IMR-90 (cell line): ENCODE measurements at regions not wholly inside any gene's neighbourhood (a gene's known extent, or its start where the extent isn't known, plus 50 kb on each side); places are given as distances from the start of the nearest gene placed in this dataset.
A peak's percentile ranks its signal among the peaks of the same experiment; 100 is the strongest.

Experiments
- ATAC-seq: fragments of 200-7000 bp; cut with Tn5 transposase; 2 replicates; pipeline ENCODE4 v1.9.1; 2020; ENCODE audit warnings: low read depth, mild to moderate bottlenecking, moderate library complexity
- BruUV-seq: library from RNA; stranded (reverse); fragments of 400-500 nt; replicated peaks from 2 replicates; lab custom pipeline; 2021; lab: Mats Ljungman, UMichigan
- CTCF ChIA-PET: fragments of 300-600 bp; formaldehyde crosslinking; extraction: SDS; loops from one replicate; lab custom pipeline; 2021; ENCODE audit warnings: antibody characterized with exemption; lab: Yijun Ruan, JAX
- POLR2A ChIA-PET: fragments of 300-600 bp; sonication (Branson Sonifier 250); formaldehyde crosslinking; loops from one replicate; lab custom pipeline; 2022; ENCODE audit warnings: antibody characterized with exemption; ENCODE audit not compliant: unreplicated experiment; lab: Charles Lee
- DNase-seq: peaks from one replicate; pipeline ENCODE4 v3.0.0; 2013
- H2AFZ ChIP-seq: replicated peaks from 2 replicates; pipeline ENCODE3; 2013; ENCODE audit warnings: low read length, mild to moderate bottlenecking; ENCODE audit not compliant: poor library complexity
- H2AK5ac ChIP-seq: 2 replicates; pipeline ENCODE4 v1.6.1; 2013; ENCODE audit warnings: low read depth, low read length, inconsistent platforms
- H2AK9ac ChIP-seq: replicated peaks from 2 replicates; pipeline ENCODE3; 2013; ENCODE audit warnings: mild to moderate bottlenecking, low read depth, low read length, moderate library complexity; ENCODE audit not compliant: poor library complexity
- H2BK120ac ChIP-seq: 2 replicates; pipeline ENCODE4 v1.6.1; 2013; ENCODE audit warnings: low read depth, low read length, inconsistent platforms
- H2BK15ac ChIP-seq: 3 replicates; pipeline ENCODE4 v1.6.1; 2013; ENCODE audit warnings: low read depth, low read length, inconsistent platforms
- H2BK20ac ChIP-seq: 2 replicates; pipeline ENCODE4 v1.6.1; 2013; ENCODE audit warnings: low read depth, mild to moderate bottlenecking, inconsistent platforms, low read length, moderate library complexity
- H2BK5ac ChIP-seq: 2 replicates; pipeline ENCODE4 v1.6.1; 2013; ENCODE audit warnings: mild to moderate bottlenecking, low read depth, low read length, inconsistent platforms; ENCODE audit not compliant: poor library complexity, severe bottlenecking
- H3K14ac ChIP-seq: replicated peaks from 2 replicates; pipeline ENCODE4 v1.6.1; 2013; ENCODE audit warnings: low read depth, low read length, inconsistent platforms
- H3K18ac ChIP-seq: 2 replicates; pipeline ENCODE4 v1.6.1; 2013; ENCODE audit warnings: low read depth, low read length, control low read depth
- H3K23ac ChIP-seq: 2 replicates; pipeline ENCODE4 v1.6.1; 2013; ENCODE audit warnings: low read depth, low read length, inconsistent platforms
- H3K27ac ChIP-seq: 2 replicates; pipeline ENCODE4 v1.5.1; 2013; ENCODE audit warnings: mild to moderate bottlenecking, control low read depth, low read length; ENCODE audit not compliant: insufficient read depth
- H3K27me3 ChIP-seq: 2 replicates; pipeline ENCODE4 v1.6.1; 2013; ENCODE audit warnings: low read length; ENCODE audit not compliant: control insufficient read depth, insufficient read depth
- H3K36me3 ChIP-seq: 2 replicates; pipeline ENCODE4 v1.6.1; 2013; ENCODE audit warnings: low read length, mixed read lengths; ENCODE audit not compliant: control insufficient read depth, insufficient read depth
- H3K4ac ChIP-seq: 2 replicates; pipeline ENCODE4 v1.6.1; 2013; ENCODE audit warnings: low read depth, low read length, inconsistent platforms
- H3K4me1 ChIP-seq: 2 replicates; pipeline ENCODE4 v1.6.1; 2013; ENCODE audit warnings: low read length, mixed read lengths; ENCODE audit not compliant: control insufficient read depth, insufficient read depth
- H3K4me2 ChIP-seq: 2 replicates; pipeline ENCODE4 v1.6.1; 2013; ENCODE audit warnings: low read depth, mild to moderate bottlenecking, control low read depth, low read length, moderate library complexity
- H3K4me3 ChIP-seq: 2 replicates; pipeline ENCODE4 v1.5.1; 2013; ENCODE audit warnings: low read depth, mild to moderate bottlenecking, control low read depth, low read length, moderate library complexity; ENCODE audit not compliant: insufficient read depth
- H3K56ac ChIP-seq: 2 replicates; pipeline ENCODE4 v1.6.1; 2013; ENCODE audit warnings: low read length, inconsistent platforms; ENCODE audit not compliant: insufficient read depth; ENCODE audit errors: extremely low read depth
- H3K79me1 ChIP-seq, 2 experiments: 2 replicates each; pipeline ENCODE4 v1.6.1; 2013; ENCODE audit warnings: low read length in 2 of 2, inconsistent platforms in 1 of 2, low read depth in 1 of 2
- H3K9ac ChIP-seq: 2 replicates; pipeline ENCODE4 v1.6.1; 2013; ENCODE audit warnings: low read depth, low read length, control low read depth
- H3K9me1 ChIP-seq: 2 replicates; pipeline ENCODE4 v1.6.1; 2013; ENCODE audit warnings: low read length, inconsistent platforms; ENCODE audit not compliant: insufficient read depth
- H3K9me3 ChIP-seq: 2 replicates; pipeline ENCODE4 v1.6.1; 2013; ENCODE audit warnings: low read length; ENCODE audit not compliant: control insufficient read depth, insufficient read depth
- H4K20me1 ChIP-seq: 2 replicates; pipeline ENCODE4 v1.6.1; 2013; ENCODE audit warnings: low read length, inconsistent platforms; ENCODE audit not compliant: insufficient read depth
- H4K5ac ChIP-seq: 2 replicates; pipeline ENCODE4 v1.6.1; 2013; ENCODE audit warnings: mild to moderate bottlenecking, low read depth, low read length, control low read depth
- H4K8ac ChIP-seq, 2 experiments: 2 replicates each; pipeline ENCODE4 v1.6.1; 2013; ENCODE audit warnings: low read depth in 2 of 2, low read length in 2 of 2, control low read depth in 1 of 2, inconsistent platforms in 1 of 2
- H4K91ac ChIP-seq: 2 replicates; pipeline ENCODE4 v1.6.1; 2013; ENCODE audit warnings: low read depth, low read length, inconsistent platforms; ENCODE audit not compliant: insufficient read depth
- FOS ChIP-seq: fragments of 150-350 bp; IDR thresholded peaks from 2 replicates; pipeline ENCODE4 v1.6.1; 2016; ENCODE audit warnings: low read depth, low read length
- RAD21 ChIP-seq: IDR thresholded peaks from 2 replicates; pipeline ENCODE4 v1.6.1; 2012; ENCODE audit warnings: low read length, improper control_type of control experiment
- SMC3 ChIP-seq: fragments of 150-350 bp; IDR thresholded peaks from 2 replicates; pipeline ENCODE4 v1.6.1; 2016; ENCODE audit warnings: low read depth, mild to moderate bottlenecking, antibody characterized with exemption, low read length, moderate library complexity
- WGBS, 2 experiments: methylation state at CpG; one replicate each; pipeline versions ENCODE4 v1.1.5 to v1.1.7; 2013; ENCODE audit warnings: missing lambda C conversion rate in 2 of 2; ENCODE audit not compliant: insufficient read length in 1 of 2; ENCODE audit errors: extremely low coverage in 2 of 2; 5-methylcytosine and 5-hydroxymethylcytosine counted together
- dilution Hi-C: fragments of 300-500 bp; cut with HindIII; formaldehyde crosslinking; loops from one replicate; pipeline ENCODE4 v1.14.3; 2018; ENCODE audit warnings: low sequenced_read_pairs; ENCODE audit not compliant: unreplicated experiment
- in situ Hi-C: fragments of 300-500 bp; cut with MboI; formaldehyde crosslinking; loops from 3 replicates; pipeline ENCODE4 v1.14.3; 2019; ENCODE audit warnings: low sequenced_read_pairs, inconsistent platforms, mixed read lengths
- intact Hi-C: fragments of 100-400 bp; cut with micrococcal nuclease; formaldehyde crosslinking; loops from 2 replicates; pipeline ENCODE4 v1.10.0; 2022
- TF ChIP-seq, protein P1 (sequence below): conservative IDR thresholded peaks from 2 replicates; pipeline ENCODE4 v1.5.1; 2012; ENCODE audit warnings: mild to moderate bottlenecking, low read depth, low read length, improper control_type of control experiment

- Histone ChIP-seq H4K20me1 (no peaks in the 10 kb centered on the region), H2BK5ac (no peak overlapping the region), H3K14ac (no peak overlapping the region), H2BK120ac (no peak overlapping the region), H3K4me3 (no peak overlapping the region), H2BK20ac (no peak overlapping the region), H2BK15ac (no peak overlapping the region), H2AK9ac (no peak overlapping the region), H3K56ac (no peak overlapping the region), H3K27ac (no peak overlapping the region), H2AK5ac (no peak overlapping the region), H3K4me1 (no peaks in the 10 kb centered on the region), H3K23ac (no peak overlapping the region), H3K4me2 (no peak overlapping the region), H3K18ac (no peak overlapping the region), H3K9ac (no peak overlapping the region), H4K5ac (no peak overlapping the region), H4K91ac (no peak overlapping the region), H3K4ac (no peak overlapping the region), H3K27me3 (no peaks in the 10 kb centered on the region), H3K9me3 (no peaks in the 10 kb centered on the region), H4K8ac (no peak overlapping the region), H3K79me1 (no peaks in the 10 kb centered on the region), H3K9me1 (no peaks in the 10 kb centered on the region), H2AFZ (no peak overlapping the region), H3K36me3 (no peaks in the 10 kb centered on the region)
- no CpG with 5 or more reads among the region's 3 CpGs for WGBS, 2 experiments
- CTCF ChIA-PET = interaction anchor here (0.6 to 2.5 kb wide), 15 partner anchors 16 to 1806 kb away, joined by 3 to 15 read pairs (median 4); no protein-coding TSS in a partner anchor
- POLR2A ChIA-PET = no interaction called here
- DNase-seq (peak; percentile 60), ATAC-seq (peak; percentile 79)
- in situ Hi-C loops = loop anchor here (10.0 kb wide), 1 partner anchor 342 kb away; no protein-coding TSS in a partner anchor
- TF ChIP-seq RAD21 = peak; percentile 73
- no peak for TF ChIP-seq FOS
- peak; percentile 84 for TF ChIP-seq SMC3
- TF ChIP-seq, protein P1, sequence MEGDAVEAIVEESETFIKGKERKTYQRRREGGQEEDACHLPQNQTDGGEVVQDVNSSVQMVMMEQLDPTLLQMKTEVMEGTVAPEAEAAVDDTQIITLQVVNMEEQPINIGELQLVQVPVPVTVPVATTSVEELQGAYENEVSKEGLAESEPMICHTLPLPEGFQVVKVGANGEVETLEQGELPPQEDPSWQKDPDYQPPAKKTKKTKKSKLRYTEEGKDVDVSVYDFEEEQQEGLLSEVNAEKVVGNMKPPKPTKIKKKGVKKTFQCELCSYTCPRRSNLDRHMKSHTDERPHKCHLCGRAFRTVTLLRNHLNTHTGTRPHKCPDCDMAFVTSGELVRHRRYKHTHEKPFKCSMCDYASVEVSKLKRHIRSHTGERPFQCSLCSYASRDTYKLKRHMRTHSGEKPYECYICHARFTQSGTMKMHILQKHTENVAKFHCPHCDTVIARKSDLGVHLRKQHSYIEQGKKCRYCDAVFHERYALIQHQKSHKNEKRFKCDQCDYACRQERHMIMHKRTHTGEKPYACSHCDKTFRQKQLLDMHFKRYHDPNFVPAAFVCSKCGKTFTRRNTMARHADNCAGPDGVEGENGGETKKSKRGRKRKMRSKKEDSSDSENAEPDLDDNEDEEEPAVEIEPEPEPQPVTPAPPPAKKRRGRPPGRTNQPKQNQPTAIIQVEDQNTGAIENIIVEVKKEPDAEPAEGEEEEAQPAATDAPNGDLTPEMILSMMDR = peak; percentile 75
- intact Hi-C loops = loop anchor here (1.0 to 10.0 kb wide), 4 partner anchors 66 to 1568 kb away; no protein-coding TSS in a partner anchor
- BruUV-seq = no TSS peak
- dilution Hi-C loops = loop anchor here (25.0 kb wide), 1 partner anchor 230 kb away; no protein-coding TSS in a partner anchor
Observed at GRCh38 chr16:72467157-72467759, 295.3 kb upstream of the PMFBP1 start.
